GM19455 (cell line): ENCODE measurements at regions not wholly inside any gene's neighbourhood (a gene's known extent, or its start where the extent isn't known, plus 50 kb on each side); places are given as distances from the start of the nearest gene placed in this dataset.

Experiments
- ATAC-seq: cut with Tn5 transposase; IDR thresholded peaks from one replicate; pipeline ENCODE4 v1.9.1; 2021; ENCODE audit not compliant: unreplicated experiment

- no peak for ATAC-seq
Observed at GRCh38 chr3:135849827-135850226, 115.7 kb upstream of the PPP2R3A start.

DNA sequence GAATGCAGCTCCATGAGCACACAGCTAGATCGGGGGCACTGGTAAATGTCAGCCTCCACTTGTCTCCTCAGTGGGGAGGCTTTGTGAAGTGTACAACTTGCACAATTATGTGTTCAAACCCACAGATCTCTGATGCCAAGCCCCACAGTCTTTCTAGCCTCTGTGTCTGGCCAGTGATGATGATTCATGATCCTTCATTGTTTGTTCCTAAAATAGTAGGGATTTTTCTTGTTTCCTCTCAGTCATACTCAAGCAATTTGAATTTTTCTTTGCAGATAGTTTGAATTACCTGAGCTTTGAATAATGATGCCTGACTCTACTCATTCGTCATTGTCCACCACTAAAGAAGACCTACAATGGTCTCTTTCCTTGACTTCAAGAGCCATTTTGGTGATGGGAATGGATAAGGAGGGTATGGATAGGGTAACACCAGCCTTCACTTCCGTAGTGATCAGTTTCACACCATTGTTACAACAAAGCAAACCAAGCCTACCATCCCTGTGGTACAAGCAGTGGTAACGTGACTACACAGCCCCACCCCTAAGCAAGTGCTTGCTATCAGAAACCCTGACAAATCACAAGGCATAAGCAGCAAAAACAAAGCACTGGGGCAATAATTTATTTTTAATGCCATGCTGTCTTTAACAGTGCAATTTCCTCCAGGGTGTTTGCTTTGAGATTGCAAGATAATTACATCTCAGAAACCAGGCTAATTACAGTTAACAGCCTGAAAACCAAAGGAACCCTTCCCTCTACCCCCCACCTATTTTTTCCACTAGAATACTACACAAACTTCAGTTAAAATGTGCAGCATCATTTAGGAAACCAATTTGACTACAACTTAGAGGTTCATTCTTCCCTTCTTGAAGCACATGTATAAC is 114.1 kb upstream of the PPP2R3A start:
- no peak for ATAC-seq

DNA sequence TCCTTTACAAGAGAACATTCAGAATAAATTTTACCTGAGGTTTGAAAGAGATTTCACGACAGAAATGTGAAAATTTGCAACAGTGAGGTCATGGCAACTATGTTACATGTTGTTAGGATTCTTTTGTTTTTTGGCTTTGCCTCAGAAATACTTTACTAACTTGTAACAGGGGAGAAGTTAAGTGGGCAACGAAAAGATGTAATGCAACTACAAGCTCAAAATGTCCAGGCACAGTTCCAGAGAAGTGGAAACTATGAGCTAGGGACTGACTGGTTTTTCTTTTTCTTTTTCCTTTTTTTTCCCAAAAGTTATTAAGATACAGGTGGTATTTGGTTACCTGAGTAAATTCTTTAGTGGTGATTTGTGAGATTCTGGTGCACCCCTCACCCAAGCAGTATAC is 111.5 kb upstream of the PPP2R3A start:
- ATAC-seq: no peak

DNA sequence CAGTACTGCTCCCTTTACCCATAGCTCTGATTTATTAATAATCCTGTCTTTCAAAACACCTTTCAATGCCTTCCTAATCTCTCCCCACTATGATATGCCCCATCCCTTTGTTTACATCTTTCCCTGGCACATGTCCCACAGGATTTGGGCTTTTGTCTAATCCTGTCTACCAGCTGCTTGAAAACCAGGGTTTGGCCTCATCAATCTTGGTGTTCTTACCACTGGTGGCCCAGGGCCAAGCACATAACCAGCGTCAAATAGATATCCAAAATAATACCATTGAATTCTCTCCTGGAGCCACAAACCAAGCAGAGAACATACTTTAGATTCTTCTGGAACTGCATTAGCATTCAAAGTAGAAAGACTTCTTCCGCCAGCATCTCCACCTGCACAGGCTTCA is 104.8 kb upstream of the PPP2R3A start:
- no peak for ATAC-seq

DNA sequence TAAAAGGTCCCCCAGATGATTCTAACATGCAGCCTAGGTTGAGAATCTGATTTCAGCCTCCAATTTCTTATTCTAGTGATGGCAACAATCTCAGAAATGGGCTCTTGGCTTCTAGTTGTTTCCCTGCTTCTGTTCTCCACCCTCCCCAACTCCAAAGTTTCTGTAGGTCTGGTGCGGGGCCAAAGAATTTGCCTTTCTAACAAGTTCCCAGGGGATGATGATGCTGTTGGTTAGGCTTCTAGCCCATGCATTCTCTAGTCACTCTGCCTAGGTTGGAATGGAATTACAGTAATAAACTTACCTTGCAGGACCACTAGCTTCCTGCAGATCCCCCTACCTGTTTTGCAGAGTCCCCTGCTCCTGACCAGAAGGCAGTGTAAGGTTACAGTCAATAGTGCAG is 103.2 kb upstream of the PPP2R3A start:
- no peak for ATAC-seq

- ATAC-seq: no peak
Observed at GRCh38 chr3:135864060-135864459, 101.5 kb upstream of the PPP2R3A start.

DNA sequence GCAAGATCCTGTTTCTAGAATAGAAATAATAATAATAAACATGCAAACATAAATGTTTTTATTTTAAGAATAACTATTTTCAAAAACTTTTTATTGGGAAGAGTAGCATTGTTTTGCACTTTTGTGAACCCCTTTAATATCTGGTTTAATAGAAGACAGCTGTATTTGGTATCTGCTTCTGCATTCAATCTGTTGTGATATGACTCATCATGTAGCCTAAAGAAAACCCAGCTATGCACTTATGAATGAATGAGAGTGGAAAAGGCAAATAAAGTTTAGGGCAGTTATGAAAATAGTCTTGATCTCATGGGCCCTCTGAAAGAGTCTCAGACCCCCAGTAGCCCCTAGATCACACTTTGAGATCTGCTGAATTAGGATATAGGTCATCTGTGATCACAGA is 100.4 kb upstream of the PPP2R3A start:
- no peak for ATAC-seq

DNA sequence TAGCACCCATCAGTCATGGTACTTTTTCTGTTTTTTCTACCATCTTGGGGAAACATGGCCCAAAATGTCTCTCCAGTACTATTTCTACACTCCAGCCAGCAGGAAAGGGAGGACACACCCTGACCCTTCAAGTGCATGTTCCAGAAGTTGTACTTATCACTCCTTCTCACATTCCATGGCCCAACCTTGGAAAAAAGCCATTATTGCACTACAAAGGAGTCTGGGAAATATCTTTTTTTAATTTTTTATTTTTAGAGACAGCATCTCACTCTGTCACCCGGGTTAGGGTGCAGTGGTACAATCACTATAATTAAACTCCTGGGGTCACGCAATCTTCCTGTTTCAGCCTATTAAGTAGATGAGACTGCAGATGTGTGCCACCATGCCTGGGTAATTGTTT is 100.0 kb upstream of the PPP2R3A start:
- ATAC-seq: no peak

DNA sequence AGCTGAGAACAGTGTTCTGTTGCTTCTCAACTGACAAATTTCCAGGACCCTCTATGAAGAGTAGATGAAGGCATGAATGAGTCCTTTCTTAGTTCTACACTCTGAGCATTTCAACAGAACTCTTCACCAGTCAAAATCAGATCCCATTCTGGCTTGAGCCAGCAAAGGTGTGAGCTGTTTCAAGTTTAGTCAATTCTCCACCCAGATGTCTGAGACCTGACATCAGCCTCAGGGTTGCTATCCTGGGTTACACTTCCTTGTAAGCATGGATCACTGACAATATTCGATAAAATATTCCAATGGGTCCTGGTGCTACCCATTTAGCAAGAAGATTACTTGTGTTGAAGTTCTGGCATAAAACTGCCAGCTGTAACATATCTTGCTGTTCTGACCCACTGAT is 97.6 kb upstream of the PPP2R3A start:
- no peak for ATAC-seq

GRCh38 chr3:135868801-135869200 is 96.7 kb upstream of the PPP2R3A start:
- ATAC-seq: no peak

DNA sequence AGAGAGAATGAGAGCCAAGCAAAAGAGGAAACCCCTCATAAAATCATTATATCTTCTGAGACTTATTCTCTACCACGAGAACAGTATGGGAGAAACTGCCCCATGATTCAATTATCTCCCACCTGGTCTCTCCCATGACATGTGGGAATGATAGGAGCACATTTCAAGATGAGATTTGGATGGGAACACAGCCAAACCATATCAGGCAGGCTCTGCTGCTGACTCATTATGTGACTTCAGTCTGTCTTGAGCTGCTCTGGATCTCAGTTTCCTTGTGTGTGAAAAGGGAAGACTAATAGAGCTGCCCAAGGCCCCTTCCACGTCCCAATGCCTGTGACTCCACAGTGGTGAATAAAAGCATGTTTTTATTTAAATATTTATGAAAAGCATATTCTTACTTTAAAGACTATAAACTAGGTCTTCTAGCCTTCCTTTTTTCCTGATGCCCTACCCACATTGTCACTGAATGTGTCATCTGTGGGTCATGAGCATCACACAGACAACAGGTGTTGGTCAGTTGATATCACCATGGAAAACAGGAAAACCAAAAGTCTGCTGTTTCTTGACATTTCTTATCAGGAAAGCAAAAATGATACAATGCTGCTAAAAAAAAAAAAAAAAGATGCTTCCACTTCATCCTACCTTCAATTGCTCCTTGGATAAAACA is 96.0 kb upstream of the PPP2R3A start:
- ATAC-seq: no peak

DNA sequence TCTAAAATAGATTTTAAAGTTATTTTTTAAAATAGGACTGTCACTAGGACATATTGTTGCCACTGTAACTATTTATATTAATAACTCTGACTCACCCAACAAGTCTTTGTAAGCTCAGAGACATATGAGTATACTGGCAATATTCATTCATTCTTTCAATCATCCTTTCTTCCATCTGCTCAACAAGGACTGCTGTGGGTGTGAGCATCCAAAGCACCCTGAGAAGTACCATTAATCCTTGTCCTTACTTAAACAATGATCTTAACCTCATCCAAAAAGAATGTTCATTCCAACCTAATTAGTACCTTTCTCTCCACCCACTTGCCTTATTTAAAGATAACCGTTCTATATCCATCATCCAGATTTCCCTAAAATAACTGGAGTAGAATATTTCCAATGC is 94.2 kb upstream of the PPP2R3A start:
- no peak for ATAC-seq

DNA sequence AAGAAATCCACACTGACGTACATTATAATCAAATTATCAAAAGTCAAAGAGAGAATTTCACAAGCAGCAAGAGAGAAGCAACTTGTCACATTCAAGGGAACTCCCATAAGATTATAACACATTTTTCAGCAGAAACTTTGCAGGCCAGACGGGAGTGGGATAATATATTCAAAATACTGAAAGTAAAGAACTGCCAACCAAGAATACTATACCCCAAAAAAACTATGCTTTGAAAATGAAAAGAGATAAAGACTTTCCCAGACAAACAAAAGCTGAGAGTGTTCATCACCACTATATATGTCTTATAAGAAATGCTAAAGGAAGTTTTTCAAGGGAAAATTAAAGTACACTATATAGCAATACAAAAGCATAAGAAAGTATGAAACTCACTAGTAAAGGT is 91.5 kb upstream of the PPP2R3A start:
- no peak for ATAC-seq

DNA sequence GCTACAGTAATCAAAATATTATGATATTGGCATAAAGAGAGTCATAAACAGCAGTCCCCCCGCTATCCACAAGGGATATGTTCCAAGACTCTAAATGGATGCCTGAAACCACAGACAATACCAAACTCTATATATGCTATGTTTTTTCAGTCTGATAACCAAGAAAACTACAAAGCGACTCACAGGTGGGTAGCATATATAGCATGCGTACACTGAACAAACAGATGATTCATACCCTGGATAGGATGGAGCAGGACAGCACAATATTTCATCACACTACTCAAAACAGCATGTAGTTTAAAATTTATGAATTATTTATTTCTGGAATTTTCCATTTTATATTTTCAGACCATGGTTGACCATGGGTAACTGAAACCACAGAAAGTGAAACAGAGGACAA is 87.0 kb upstream of the PPP2R3A start:
- ATAC-seq: no peak

GRCh38 chr3:135885885-135886284 is 79.6 kb upstream of the PPP2R3A start:
- no peak for ATAC-seq

- no peak for ATAC-seq
Observed at GRCh38 chr3:135887220-135887619, 78.3 kb upstream of the PPP2R3A start.

GRCh38 chr3:135889443-135889842 is 76.1 kb upstream of the PPP2R3A start:
- no peak for ATAC-seq

DNA sequence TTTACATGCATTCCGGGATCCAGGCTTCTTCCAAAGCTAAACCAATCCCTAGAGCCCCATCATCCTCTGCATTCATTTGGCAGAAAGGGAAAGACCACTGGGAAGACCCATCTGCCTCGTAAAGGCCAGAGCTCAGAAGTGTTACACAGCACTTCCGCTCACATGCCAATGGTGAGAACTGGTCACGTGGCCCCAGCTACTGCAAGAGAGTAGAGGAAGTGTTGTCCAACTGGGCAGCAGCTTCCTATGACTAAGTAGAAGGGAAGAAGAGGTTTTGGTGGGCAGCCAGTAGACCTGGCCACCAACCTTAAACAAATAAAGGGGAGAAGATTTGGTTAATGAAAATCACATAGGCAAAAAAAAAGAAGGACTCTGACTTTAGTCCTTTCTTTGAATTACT is 74.4 kb upstream of the PPP2R3A start:
- no peak for ATAC-seq

- no peak for ATAC-seq
Observed at GRCh38 chr3:135895106-135895733, 70.3 kb upstream of the PPP2R3A start.

DNA sequence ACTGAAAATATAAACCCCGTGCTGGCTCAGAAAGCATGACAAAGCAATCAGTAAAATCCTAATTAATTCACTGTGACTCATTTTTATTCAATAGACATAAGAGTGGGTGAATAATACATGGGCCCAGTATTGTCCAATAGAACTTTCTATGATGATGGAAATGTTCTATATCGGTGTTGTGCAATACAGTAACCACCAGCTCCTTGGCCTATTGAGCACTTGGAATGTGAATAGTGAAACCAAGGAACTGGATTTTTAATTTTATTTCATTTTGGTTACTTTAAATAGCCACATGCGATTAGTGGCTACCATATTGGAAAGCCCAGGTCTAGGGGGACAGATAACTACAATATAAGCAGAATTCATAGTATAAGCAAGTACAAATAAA is 69.8 kb upstream of the PPP2R3A start:
- ATAC-seq: no peak

DNA sequence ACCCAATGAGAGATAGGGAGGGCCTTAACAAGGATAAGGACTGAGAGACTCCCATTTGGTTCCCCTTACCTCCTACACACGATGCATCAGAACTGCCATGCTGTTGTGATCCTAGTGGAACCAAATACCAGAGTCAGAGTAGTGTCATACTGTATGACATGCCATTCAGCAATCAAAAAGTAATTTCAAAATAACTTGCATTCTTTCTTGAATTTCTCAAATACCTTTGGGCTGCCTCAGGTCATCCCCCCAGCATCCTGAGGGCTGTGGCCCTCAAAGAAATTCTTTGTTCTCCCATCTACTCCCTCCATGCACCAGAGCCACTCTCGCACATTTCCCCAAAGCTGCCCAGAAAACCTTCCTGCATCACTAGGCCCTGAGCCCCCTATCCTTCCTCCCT is 68.9 kb upstream of the PPP2R3A start:
- no peak for ATAC-seq

GRCh38 chr3:135897715-135898114 is 67.8 kb upstream of the PPP2R3A start:
- no peak for ATAC-seq
